ENCODE measurements at regions not wholly inside any gene's neighbourhood (a gene's known extent, or its start where the extent isn't known, plus 50 kb on each side); places are given as distances from the start of the nearest gene placed in this dataset.
"Not testable (repeated sequence)": the region's sequence is repeated elsewhere in the genome, so short reads cannot be mapped to it uniquely, and the experiment has no call there.

DNA sequence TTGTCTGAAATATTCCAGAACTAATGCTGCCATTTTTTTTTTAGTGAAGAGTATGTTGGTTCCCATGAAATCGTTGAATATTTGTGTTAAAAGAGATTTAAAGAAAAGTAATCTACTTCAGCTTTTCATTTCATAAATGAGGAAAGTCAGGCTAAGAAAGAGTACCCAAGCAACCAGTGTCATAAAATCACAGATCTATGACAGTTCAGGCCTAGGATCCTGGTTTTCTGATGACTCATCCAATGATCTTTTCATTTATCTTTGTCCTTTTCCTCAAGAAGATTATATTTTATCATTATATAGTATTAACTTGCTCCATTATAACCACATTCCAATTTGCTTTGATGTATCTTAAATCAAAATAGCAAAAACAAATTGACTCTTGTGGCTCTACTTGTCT lies 139.4 kb upstream of the HCCS start:
- no peak for DNase-seq

DNA sequence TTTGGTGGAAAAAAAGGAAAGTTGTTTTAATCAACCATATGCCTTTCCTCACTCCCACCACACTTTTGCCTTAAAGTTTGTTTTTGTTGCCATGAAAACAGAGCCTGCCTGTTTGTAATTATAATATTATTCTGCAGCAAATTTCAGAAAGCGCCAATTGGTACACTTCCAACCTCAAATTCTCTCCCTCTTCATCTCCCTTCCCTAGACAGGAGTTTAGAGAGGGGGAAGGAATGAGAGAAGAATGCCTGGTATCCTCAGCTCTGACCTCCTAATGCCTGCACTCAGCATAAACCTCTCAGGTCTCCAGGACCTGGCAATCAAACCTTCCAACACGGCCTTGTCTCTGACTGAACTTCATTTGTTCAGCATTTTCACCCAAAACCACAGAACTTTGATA lies 138.4 kb upstream of the HCCS start:
- no peak for DNase-seq

DNA sequence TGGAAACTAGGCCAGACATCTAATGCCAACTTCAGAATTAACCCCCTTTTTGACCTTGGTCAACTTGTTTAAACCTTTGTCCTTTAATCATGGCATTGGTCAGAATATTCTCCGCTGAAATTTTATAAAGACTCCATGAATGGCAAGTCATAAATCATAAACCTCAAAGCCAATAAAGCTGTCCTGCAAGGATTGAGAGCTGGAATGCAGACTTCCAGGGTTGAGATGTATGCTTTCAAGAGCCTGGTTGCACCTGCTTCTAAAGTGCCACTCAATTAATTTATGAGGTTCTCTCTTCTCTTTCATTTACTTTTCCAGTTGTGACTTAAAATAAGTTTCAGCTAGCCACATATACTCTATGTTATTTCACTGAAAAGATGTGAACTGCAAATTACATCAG lies 136.2 kb upstream of the HCCS start:
- DNase-seq = no peak

DNA sequence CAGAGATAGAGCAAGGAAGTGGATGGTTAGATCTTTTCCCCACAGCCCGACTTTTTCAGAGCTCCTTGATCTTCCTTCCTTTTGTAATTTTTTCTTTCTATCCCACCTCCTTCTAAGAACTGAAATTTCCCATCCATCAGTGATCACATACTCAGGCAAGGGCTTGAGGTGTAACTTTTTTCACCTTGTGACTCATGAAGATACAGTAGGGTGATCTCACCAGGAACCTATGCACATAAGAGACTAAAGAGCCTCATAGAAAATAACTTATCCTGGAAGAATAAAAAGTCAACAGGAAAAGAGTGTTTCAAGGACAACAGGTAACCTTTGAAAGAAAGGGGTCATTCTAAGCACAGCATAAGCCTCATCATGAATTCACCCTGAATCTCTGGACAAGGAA lies 131.2 kb upstream of the HCCS start:
- no peak for DNase-seq

DNA sequence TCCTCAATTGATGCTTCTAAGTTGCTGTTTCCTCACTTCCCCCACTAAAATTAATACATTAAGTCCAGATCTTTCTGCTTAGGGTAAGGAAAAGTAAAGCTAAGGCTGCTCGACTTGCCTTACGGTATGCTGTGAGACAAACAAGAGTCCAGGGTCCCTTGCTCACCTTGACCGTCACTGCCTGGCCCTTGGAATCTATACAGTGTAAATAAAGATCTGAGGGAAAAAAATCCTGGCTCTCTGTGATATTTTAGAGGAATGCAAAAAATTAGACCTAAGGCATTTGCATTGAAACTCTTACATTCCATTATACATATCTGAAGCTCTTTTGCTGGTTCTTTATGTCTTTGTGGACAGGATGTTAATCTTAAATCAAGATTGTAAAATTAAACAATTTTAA lies 129.6 kb upstream of the HCCS start:
- no peak for DNase-seq

DNA sequence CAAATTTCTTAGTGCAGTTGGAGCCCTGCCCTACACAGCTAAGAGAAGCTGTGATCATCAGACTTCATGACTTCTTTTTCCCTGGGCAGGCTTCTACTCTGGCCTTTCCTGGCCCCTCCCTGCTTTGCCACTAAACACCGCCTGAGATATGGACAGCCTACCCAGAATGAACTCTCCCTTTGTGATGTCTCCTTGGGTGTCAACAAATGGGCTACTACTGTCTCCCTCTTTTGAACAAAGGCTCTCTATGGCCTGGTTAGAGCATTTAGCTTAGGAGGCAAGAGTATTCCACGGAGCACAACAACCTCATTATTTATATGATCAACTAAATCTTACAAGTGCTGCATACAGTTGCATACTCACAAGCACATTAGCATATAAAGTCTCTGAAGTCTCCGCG lies 127.6 kb upstream of the HCCS start:
- DNase-seq = no peak

DNA sequence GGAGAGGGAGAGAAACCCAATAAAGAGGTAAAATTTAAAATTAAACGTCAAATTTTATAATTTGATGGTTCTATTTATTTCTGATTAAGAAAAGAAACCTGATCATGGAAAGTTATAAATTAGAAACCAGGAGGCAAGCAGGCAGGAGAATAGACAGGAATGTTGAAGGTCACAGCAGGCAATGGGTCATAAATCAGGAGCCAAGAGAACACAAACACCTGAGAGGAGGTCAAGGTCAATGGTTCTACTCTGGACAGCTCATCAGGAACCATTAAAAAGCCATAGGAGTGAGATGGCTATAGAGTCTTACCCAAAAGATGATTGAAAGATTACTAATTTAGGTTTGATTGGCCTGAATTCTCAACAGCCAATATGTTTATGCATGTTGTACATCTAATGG lies 126.9 kb upstream of the HCCS start:
- DNase-seq = no peak

DNA sequence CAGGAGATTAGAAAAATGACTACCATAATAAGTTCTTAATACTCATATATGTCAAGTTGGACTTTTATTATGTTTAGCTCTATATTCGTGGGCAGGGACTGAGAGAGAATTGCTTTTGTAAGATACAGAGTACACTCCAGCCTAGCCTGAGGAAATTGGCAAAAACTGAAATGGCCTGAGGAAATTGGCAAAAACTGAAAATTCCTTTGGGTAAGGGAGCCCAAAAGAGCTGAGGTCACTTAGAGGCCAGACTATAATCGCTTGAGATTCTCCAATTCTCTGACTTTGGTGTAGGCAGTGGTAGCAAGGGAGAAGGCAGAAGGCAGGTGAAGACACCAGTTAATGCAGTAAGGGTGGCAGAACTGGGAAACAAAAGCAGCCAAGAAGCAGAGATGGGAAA lies 124.5 kb upstream of the HCCS start:
- DNase-seq = no peak

DNA sequence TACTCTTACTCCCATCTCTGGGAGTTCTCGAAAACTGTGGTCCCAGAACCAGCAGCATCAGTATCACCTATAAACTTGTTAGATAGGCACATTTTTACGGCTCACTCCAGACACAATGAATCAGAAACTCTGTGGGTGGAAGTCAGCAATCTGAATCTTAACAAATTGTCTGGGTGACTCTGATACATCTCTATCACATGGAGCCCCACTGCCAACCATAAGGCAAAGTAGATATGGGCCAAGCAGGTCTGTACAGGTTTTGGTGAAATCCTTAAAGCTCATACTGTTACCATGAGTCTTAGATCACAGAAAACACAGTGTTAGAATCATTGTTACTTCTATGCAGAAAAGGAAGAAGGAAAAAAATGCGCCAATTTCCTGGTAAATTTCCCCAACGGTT lies 122.5 kb upstream of the HCCS start:
- no peak for DNase-seq

DNA sequence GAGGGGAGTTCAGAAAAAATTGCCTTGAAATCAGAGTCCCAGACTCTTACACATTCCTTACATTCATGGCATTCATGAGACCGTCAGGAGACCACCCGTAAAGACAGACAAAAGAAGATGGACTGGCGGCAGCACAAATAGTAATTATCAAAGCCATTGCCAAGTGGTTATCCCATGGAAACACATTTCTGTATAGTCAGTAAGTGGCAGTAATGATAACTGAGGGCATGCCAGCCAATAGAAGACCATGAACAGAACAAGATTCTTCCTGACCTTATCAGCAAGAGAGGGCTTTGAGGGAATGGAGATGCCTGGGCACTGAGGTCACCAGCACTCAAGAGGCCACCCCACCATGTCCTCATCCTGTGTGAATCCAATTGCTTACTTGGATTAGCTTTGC lies 121.7 kb upstream of the HCCS start:
- no peak for DNase-seq

DNA sequence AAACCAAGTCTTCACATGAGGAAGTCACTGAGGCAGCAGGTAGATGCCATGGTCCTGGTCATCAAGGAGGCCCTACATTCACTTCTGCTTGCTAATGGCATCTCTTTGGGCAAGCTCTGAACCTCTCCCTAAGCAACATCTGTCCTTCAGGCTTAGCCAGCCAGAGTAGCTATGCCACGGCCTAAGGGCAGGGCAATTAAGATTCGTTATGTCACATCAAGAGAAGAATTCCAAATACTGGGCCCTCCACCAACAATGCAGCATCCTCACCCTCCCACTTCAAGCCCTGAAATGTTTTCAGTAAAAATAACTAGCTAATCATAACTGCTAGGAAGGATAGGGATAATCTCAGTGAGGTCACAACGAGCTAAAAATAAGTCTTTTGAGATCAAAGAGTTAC lies 120.7 kb upstream of the HCCS start:
- no peak for DNase-seq

DNA sequence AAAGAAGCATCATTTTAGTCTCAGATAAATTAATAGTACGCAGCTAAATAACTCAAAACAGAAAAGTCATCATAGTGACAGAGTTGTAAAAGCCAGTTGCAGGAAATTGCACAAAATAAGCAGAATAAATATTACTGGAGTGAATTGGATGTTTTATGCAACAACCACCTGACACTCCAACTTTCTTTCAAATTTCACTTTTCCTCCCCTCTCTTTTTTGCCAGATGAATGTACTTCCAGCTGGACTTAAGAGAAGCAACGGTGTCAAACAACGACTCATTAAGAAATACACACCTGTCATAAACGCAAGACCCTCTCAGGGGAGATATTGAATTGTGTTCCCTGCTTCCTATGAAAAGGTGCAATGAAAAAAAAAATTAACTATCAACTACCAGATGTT lies 120.2 kb upstream of the HCCS start:
- no peak for DNase-seq

DNA sequence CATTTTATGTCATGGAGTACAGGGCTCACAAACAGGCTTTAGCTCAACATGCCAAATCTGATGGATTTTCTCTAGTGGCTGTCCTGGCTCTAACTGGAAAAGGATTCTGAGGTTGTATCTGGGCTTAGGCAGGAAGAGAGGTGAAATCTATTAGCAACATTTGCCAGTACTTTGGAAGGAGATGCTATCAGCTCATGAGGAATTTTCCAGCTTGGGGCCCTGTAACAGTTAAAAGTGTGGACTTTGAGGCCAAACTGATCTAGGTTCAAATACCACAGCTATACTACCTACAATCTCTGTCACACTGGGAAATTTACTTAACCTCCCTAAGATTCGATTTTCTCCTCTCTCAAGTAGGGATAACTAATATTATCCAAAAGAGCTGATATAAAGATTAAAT lies 119.0 kb upstream of the HCCS start:
- DNase-seq = no peak

DNA sequence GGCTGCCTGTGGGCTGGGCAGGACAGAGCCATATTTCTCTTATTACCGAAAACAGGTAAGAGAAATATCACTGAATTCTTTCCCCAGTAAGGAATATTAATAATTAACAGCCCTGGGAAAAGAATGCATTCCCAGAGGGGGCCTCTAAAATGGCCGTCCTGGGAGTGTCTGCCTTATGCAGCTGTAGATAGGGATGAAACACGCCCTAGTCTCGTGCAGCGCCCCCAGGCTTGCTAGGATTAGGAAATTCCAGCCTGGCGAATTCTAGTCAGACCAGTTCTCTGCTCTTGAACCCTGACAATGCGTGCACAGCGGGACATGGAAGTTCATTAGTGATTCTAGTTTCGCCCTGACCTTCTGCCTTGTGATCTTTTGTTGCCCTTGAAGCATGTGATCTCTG lies 104.1 kb upstream of the HCCS start:
- not testable (repeated sequence) for DNase-seq

DNA sequence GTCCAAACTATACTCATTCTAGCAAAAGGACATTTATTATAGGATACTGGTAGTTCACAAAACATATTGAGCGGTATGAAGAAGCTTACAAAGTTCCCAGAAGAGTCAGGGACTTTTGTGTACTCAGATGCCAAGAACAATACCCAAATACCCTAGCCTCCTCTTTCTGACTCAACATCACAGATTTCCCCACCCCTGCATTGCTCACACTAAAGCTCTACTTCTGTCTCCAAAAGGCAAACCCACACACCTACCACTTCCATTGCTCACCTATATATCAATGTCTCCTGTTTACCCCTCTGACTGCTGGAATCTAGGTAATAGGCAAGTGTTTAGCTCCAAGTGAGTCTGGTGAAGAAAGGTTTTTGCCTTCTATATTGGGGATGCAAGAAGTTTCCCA lies 100.7 kb upstream of the HCCS start:
- DNase-seq = no peak

DNA sequence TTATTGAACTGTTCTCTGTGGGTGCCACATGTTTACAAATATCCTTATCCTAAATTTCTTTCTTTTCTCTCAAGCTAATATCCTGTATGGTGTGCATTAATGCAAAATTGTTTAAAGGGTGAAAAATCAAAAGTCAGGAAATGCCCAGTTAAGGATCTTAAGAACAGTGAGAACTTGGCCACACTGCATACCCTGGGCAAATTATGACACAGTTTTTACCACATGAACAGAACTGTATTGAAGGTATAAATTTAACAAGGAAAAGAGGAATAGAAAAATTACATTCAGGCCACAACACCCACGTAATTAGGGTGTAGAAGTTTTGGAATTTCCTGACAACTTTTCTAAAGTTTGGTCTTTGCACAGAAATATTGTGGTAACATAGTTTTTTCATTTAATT lies 94.4 kb upstream of the HCCS start:
- DNase-seq = no peak

DNA sequence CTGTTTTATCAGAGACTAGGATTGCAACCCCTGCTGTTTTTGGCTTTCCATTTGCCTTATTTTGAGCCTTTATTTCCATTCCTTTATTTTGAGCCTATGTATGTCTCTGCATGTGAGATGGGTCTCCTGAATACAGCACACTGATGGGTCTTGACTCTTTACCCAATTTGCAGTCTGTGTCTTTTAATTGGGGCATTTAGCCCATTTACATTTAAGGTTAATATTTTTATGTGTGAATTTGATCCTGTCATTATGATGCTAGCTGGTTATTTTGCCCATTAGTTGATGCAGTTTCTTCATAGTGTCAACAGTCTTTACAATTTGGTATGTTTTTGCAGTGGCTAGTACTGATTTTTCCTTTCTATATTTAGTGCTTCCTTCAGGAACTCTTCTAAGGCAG lies 88.5 kb upstream of the HCCS start:
- not testable (repeated sequence) for DNase-seq

DNA sequence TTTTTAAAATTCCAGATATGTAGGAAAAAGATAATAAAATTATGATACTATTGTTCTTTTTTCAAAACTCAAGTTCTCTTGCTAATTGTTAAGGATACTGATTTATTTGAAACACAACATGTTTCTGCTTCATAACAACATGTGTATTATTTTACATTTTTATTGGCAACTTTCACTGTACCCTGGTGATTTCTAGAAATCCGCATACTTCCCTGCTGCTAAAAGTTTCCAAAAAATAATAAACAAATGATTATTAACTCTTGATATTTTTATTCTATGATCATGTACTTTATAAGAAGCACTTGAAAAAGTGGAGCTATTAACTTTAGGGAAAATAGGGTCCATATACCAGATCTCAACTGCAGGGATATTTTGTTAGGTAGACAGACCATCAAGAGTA lies 71.2 kb upstream of the HCCS start:
- DNase-seq = no peak

DNA sequence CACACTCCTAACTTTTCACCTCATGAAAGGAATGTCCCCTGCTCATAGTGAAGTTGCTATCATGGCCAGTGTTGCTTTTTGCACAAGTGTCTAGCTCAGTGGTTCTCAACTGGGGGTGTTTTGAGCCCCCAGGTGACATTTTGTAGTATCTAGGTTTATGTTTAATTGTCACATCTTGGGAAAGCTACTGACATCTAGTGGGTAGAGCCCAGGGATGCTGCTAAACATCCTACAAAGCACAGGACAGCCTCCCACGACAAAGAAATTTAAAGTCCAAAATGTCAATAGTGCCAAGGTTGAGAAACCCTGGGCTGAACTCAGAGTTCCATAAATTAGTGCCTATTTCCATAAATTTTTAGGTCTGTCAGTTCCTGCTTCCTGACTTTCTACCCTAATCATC lies 70.7 kb upstream of the HCCS start:
- DNase-seq = no peak

DNA sequence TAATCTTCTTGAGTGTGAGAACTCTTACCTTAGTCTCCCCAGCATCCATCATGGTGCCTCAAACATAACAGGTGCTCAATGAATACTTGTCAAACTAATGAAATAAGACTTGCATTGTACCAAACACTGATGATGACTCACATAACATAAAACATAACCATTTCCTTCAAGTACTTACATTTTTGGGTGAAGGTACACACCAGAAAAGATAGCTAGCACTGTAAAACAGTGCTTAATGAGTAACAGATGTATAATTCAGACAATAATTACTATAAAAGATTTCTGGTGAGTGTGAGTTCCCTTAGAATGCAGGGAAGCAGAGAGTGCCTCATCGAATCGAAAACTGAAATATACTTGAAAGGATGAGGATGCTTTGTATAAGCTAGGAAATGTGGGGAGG lies 70.1 kb upstream of the HCCS start:
- DNase-seq = no peak

DNA sequence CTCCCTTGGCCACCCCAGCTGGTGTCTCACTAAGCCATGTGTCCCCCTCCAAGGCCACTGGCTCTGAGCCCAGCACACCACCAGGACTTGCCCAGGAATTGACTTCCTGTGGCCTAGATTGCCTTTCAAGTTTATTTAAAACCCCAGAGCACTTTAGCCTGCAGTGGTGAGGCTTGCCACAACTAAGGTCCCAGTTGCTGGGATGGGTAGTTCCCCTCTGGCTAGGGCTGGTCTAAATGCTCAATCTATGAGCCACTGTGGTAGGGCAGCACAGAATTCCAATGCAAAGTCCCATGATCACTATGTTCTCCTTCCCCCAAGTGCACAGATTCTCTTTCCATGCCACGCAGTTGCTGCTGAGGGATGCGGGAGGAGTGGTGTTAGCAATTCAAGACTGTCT lies 61.1 kb upstream of the HCCS start:
- no peak for DNase-seq

DNA sequence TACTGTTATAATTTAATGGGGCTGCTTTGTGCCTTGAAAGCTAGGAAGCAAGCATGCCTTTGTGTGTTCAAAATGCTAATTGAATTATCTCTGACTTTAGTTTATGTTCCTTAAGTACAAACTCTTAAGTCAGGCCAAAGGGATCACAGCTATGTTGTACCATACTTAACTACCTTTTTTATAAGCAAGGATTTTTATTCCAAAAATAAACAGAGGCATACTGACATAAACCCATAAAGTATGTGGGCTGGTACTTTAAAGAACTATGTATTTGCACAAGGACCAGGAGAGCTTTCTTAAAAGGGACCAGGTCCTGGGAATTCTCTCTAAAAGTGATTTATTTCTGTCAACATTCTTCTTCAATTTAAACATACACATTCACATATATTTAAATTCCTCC lies 57.8 kb upstream of the HCCS start:
- DNase-seq = no peak

DNA sequence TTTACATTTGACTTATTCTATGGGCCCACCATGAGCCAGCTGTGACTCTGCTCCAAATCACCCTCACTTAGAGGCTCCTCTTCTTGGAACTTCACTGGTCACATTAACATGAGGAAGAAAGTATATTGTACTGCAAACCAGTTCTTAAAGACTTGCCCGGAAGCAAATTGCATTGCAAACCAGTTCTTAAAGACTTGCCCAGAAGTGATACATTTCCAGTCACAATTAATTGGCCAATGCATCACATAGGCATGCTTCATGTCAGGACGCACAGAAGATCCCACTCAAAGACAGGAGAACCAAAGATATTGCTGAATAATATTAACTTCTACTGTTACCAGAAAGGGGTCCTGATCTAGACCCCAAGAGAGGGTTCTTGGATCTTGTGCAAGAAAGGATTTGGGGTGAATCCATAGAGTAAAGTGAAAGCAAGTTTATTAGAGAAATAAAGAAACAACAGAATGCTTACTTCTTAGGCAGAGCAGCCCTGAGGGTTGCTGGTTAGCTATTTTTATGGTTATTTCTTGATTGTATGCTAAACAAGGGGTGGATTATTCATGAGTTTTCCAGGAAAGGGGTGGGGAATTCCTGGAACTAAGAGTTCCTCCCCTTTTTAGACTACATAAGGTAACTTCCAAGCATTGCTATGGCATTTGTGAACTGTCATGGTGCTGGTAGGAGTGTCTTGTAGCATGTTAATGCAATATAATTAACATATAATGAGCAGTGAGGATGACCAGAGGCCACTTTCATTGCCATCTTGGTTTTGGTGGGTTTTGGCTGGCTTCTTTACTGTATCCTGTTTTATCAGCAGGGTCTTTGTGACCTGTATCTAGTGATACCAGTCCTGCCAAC lies 54.6 kb upstream of the HCCS start:
- DNase-seq = no peak

DNA sequence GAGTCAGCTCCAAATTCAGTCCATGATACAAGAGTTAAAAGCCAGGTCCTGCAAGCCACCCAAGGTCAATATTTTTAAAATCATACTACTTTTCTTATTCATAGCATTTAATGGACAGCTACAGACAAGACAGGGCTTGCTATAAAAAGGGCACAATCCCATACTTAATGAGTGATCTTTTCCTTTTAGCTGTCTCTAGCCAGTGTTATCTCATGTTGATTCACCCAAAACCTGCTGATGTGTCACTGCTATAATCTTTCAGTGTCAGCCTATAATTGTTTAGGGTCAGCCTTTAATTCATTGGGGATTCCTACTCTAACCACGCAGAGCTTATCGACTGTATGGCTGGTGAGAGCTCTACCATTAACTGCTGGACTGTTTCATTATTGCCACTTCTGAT lies 51.2 kb upstream of the HCCS start:
- DNase-seq = no peak

All from activated CD4-positive, alpha-beta T cell treated with anti-CD3 and anti-CD28 coated beads for 4 hours (primary cell).